ENCODE measurements at regions not wholly inside any gene's neighbourhood (a gene's known extent, or its start where the extent isn't known, plus 50 kb on each side); places are given as distances from the start of the nearest gene placed in this dataset.

DNA sequence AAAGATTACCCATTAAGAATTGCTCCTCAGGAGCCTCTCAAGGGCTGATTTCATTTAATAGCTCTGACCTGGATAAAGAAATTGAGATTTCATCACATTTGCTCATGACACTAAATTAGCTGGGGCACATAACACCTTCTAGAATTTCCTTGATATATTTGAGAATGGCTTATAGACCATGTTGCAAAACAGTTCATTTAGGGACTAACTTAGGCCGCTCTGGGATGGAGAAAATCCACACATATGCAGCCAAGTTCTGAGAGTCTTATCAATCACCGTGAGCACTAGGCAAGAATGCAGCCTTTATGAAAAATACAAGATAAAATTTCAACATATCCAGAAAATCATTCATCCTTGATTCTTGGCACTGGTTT lies 91.0 kb upstream of the MCHR2 start:
- TF ChIP-seq, protein P1, sequence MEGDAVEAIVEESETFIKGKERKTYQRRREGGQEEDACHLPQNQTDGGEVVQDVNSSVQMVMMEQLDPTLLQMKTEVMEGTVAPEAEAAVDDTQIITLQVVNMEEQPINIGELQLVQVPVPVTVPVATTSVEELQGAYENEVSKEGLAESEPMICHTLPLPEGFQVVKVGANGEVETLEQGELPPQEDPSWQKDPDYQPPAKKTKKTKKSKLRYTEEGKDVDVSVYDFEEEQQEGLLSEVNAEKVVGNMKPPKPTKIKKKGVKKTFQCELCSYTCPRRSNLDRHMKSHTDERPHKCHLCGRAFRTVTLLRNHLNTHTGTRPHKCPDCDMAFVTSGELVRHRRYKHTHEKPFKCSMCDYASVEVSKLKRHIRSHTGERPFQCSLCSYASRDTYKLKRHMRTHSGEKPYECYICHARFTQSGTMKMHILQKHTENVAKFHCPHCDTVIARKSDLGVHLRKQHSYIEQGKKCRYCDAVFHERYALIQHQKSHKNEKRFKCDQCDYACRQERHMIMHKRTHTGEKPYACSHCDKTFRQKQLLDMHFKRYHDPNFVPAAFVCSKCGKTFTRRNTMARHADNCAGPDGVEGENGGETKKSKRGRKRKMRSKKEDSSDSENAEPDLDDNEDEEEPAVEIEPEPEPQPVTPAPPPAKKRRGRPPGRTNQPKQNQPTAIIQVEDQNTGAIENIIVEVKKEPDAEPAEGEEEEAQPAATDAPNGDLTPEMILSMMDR (IDR thresholded peaks at IDR 0.05), result no peak
- TF ChIP-seq POLR2A (IDR thresholded peaks at IDR 0.05), result no peak

Data from heart left ventricle (tissue), 13 donors.